IMR-90 (cell line): ENCODE measurements at regions not wholly inside any gene's neighbourhood (a gene's known extent, or its start where the extent isn't known, plus 50 kb on each side); places are given as distances from the start of the nearest gene placed in this dataset.

Source experiments
- ATAC-seq: fragments of 200-7000 bp; cut with Tn5 transposase; 2 replicates; pipeline ENCODE4 v1.9.1; 2020; ENCODE audit warnings: low read depth, mild to moderate bottlenecking, moderate library complexity
- BruUV-seq: library from RNA; stranded (reverse); fragments of 400-500 nt; replicated peaks from 2 replicates; lab custom pipeline; 2021; lab: Mats Ljungman, UMichigan
- CTCF ChIA-PET: fragments of 300-600 bp; formaldehyde crosslinking; extraction: SDS; loops from one replicate; lab custom pipeline; 2021; ENCODE audit warnings: antibody characterized with exemption; lab: Yijun Ruan, JAX
- POLR2A ChIA-PET: fragments of 300-600 bp; sonication (Branson Sonifier 250); formaldehyde crosslinking; loops from one replicate; lab custom pipeline; 2022; ENCODE audit warnings: antibody characterized with exemption; ENCODE audit not compliant: unreplicated experiment; lab: Charles Lee
- DNase-seq: peaks from one replicate; pipeline ENCODE4 v3.0.0; 2013
- H2AFZ ChIP-seq: replicated peaks from 2 replicates; pipeline ENCODE3; 2013; ENCODE audit warnings: low read length, mild to moderate bottlenecking; ENCODE audit not compliant: poor library complexity
- H2AK5ac ChIP-seq: 2 replicates; pipeline ENCODE4 v1.6.1; 2013; ENCODE audit warnings: low read depth, low read length, inconsistent platforms
- H2AK9ac ChIP-seq: replicated peaks from 2 replicates; pipeline ENCODE3; 2013; ENCODE audit warnings: mild to moderate bottlenecking, low read depth, low read length, moderate library complexity; ENCODE audit not compliant: poor library complexity
- H2BK120ac ChIP-seq: 2 replicates; pipeline ENCODE4 v1.6.1; 2013; ENCODE audit warnings: low read depth, low read length, inconsistent platforms
- H2BK15ac ChIP-seq: 3 replicates; pipeline ENCODE4 v1.6.1; 2013; ENCODE audit warnings: low read depth, low read length, inconsistent platforms
- H2BK20ac ChIP-seq: 2 replicates; pipeline ENCODE4 v1.6.1; 2013; ENCODE audit warnings: low read depth, mild to moderate bottlenecking, inconsistent platforms, low read length, moderate library complexity
- H2BK5ac ChIP-seq: 2 replicates; pipeline ENCODE4 v1.6.1; 2013; ENCODE audit warnings: mild to moderate bottlenecking, low read depth, low read length, inconsistent platforms; ENCODE audit not compliant: poor library complexity, severe bottlenecking
- H3K14ac ChIP-seq: replicated peaks from 2 replicates; pipeline ENCODE4 v1.6.1; 2013; ENCODE audit warnings: low read depth, low read length, inconsistent platforms
- H3K18ac ChIP-seq: 2 replicates; pipeline ENCODE4 v1.6.1; 2013; ENCODE audit warnings: low read depth, low read length, control low read depth
- H3K23ac ChIP-seq: 2 replicates; pipeline ENCODE4 v1.6.1; 2013; ENCODE audit warnings: low read depth, low read length, inconsistent platforms
- H3K27ac ChIP-seq: 2 replicates; pipeline ENCODE4 v1.5.1; 2013; ENCODE audit warnings: mild to moderate bottlenecking, control low read depth, low read length; ENCODE audit not compliant: insufficient read depth
- H3K27me3 ChIP-seq: 2 replicates; pipeline ENCODE4 v1.6.1; 2013; ENCODE audit warnings: low read length; ENCODE audit not compliant: control insufficient read depth, insufficient read depth
- H3K36me3 ChIP-seq: 2 replicates; pipeline ENCODE4 v1.6.1; 2013; ENCODE audit warnings: low read length, mixed read lengths; ENCODE audit not compliant: control insufficient read depth, insufficient read depth
- H3K4ac ChIP-seq: 2 replicates; pipeline ENCODE4 v1.6.1; 2013; ENCODE audit warnings: low read depth, low read length, inconsistent platforms
- H3K4me1 ChIP-seq: 2 replicates; pipeline ENCODE4 v1.6.1; 2013; ENCODE audit warnings: low read length, mixed read lengths; ENCODE audit not compliant: control insufficient read depth, insufficient read depth
- H3K4me2 ChIP-seq: 2 replicates; pipeline ENCODE4 v1.6.1; 2013; ENCODE audit warnings: low read depth, mild to moderate bottlenecking, control low read depth, low read length, moderate library complexity
- H3K4me3 ChIP-seq: 2 replicates; pipeline ENCODE4 v1.5.1; 2013; ENCODE audit warnings: low read depth, mild to moderate bottlenecking, control low read depth, low read length, moderate library complexity; ENCODE audit not compliant: insufficient read depth
- H3K56ac ChIP-seq: 2 replicates; pipeline ENCODE4 v1.6.1; 2013; ENCODE audit warnings: low read length, inconsistent platforms; ENCODE audit not compliant: insufficient read depth; ENCODE audit errors: extremely low read depth
- H3K79me1 ChIP-seq, 2 experiments: 2 replicates each; pipeline ENCODE4 v1.6.1; 2013; ENCODE audit warnings: low read length in 2 of 2, inconsistent platforms in 1 of 2, low read depth in 1 of 2
- H3K9ac ChIP-seq: 2 replicates; pipeline ENCODE4 v1.6.1; 2013; ENCODE audit warnings: low read depth, low read length, control low read depth
- H3K9me1 ChIP-seq: 2 replicates; pipeline ENCODE4 v1.6.1; 2013; ENCODE audit warnings: low read length, inconsistent platforms; ENCODE audit not compliant: insufficient read depth
- H3K9me3 ChIP-seq: 2 replicates; pipeline ENCODE4 v1.6.1; 2013; ENCODE audit warnings: low read length; ENCODE audit not compliant: control insufficient read depth, insufficient read depth
- H4K20me1 ChIP-seq: 2 replicates; pipeline ENCODE4 v1.6.1; 2013; ENCODE audit warnings: low read length, inconsistent platforms; ENCODE audit not compliant: insufficient read depth
- H4K5ac ChIP-seq: 2 replicates; pipeline ENCODE4 v1.6.1; 2013; ENCODE audit warnings: mild to moderate bottlenecking, low read depth, low read length, control low read depth
- H4K8ac ChIP-seq, 2 experiments: 2 replicates each; pipeline ENCODE4 v1.6.1; 2013; ENCODE audit warnings: low read depth in 2 of 2, low read length in 2 of 2, control low read depth in 1 of 2, inconsistent platforms in 1 of 2
- H4K91ac ChIP-seq: 2 replicates; pipeline ENCODE4 v1.6.1; 2013; ENCODE audit warnings: low read depth, low read length, inconsistent platforms; ENCODE audit not compliant: insufficient read depth
- CEBPB ChIP-seq: IDR thresholded peaks from 2 replicates; pipeline ENCODE4 v1.6.1; 2012; ENCODE audit warnings: low read depth, low read length, improper control_type of control experiment
- FOS ChIP-seq: fragments of 150-350 bp; IDR thresholded peaks from 2 replicates; pipeline ENCODE4 v1.6.1; 2016; ENCODE audit warnings: low read depth, low read length
- MAZ ChIP-seq: IDR thresholded peaks from 2 replicates; pipeline ENCODE4 v1.6.1; 2012; ENCODE audit warnings: low read depth, mild to moderate bottlenecking, low read length, improper control_type of control experiment, moderate library complexity, borderline replicate concordance
- RCOR1 ChIP-seq: IDR thresholded peaks from 2 replicates; pipeline ENCODE4 v1.6.1; 2012; ENCODE audit warnings: mild to moderate bottlenecking, low read length, improper control_type of control experiment; ENCODE audit not compliant: insufficient replicate concordance
- WGBS, 2 experiments: methylation state at CpG; one replicate each; pipeline versions ENCODE4 v1.1.5 to v1.1.7; 2013; ENCODE audit warnings: missing lambda C conversion rate in 2 of 2; ENCODE audit not compliant: insufficient read length in 1 of 2; ENCODE audit errors: extremely low coverage in 2 of 2; 5-methylcytosine and 5-hydroxymethylcytosine counted together
- dilution Hi-C: fragments of 300-500 bp; cut with HindIII; formaldehyde crosslinking; loops from one replicate; pipeline ENCODE4 v1.14.3; 2018; ENCODE audit warnings: low sequenced_read_pairs; ENCODE audit not compliant: unreplicated experiment
- in situ Hi-C: fragments of 300-500 bp; cut with MboI; formaldehyde crosslinking; loops from 3 replicates; pipeline ENCODE4 v1.14.3; 2019; ENCODE audit warnings: low sequenced_read_pairs, inconsistent platforms, mixed read lengths
- intact Hi-C: fragments of 100-400 bp; cut with micrococcal nuclease; formaldehyde crosslinking; loops from 2 replicates; pipeline ENCODE4 v1.10.0; 2022
- TF ChIP-seq, protein P1 (sequence below): fragments of 150-350 bp; IDR thresholded peaks from 2 replicates; pipeline ENCODE4 v1.6.1; 2016; ENCODE audit warnings: low read depth, mild to moderate bottlenecking, low read length, moderate library complexity, borderline replicate concordance

DNA sequence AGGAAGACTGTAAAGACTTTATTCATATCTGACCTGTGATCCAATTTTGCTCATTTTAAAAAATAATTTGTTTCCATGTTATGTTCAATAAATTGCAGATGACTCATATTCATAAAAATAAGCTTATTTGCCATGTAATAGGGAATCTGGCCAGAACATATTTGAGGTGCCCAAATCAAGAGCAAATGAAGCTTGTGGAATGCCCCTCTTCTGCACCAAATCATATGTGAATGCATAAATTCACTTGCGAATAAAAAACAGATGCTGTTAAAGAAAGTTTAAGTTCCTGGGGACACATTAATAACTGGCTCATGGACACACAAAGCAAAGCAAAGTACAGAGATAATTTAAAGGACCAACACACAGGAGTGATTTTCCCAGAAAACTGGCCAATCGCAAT is 279.0 kb upstream of the CDH2 start:
- dilution Hi-C loops (no loop called here), in situ Hi-C loops (no loop called here), intact Hi-C loops (no loop called here)
- no peak overlapping the region for H3K14ac ChIP-seq
- WGBS, 2 experiments = no CpG with 5 or more reads among the region's 2 CpGs
- no peak overlapping the region for H3K9ac ChIP-seq
- H2BK5ac ChIP-seq = no peak overlapping the region
- no peak for ATAC-seq
- no peak overlapping the region for H2BK120ac ChIP-seq
- no peak overlapping the region for H2BK15ac ChIP-seq
- H3K4me3 ChIP-seq = no peak overlapping the region
- no peak overlapping the region for H4K5ac ChIP-seq
- H3K4me1 ChIP-seq = no peaks in the 10 kb centered on the region
- no peak overlapping the region for H4K91ac ChIP-seq
- ChIA-PET POLR2A (no interaction called here), CTCF (interaction anchor here (1.1 kb wide), 1 partner anchor 9 kb away, joined by 3 read pairs; no protein-coding TSS in a partner anchor)
- no peak overlapping the region for H3K4ac ChIP-seq
- no peaks in the 10 kb centered on the region for H3K36me3 ChIP-seq
- H3K9me1 ChIP-seq = no peaks in the 10 kb centered on the region
- H2BK20ac ChIP-seq = no peak overlapping the region
- no peak overlapping the region for H3K23ac ChIP-seq
- no peak overlapping the region for H3K56ac ChIP-seq
- DNase-seq = no peak
- H3K79me1 ChIP-seq = no peaks in the 10 kb centered on the region
- no peak for TF ChIP-seq FOS
- TF ChIP-seq, protein P1, sequence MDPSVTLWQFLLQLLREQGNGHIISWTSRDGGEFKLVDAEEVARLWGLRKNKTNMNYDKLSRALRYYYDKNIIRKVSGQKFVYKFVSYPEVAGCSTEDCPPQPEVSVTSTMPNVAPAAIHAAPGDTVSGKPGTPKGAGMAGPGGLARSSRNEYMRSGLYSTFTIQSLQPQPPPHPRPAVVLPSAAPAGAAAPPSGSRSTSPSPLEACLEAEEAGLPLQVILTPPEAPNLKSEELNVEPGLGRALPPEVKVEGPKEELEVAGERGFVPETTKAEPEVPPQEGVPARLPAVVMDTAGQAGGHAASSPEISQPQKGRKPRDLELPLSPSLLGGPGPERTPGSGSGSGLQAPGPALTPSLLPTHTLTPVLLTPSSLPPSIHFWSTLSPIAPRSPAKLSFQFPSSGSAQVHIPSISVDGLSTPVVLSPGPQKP = no peak
- TF ChIP-seq CEBPB = no peak
- TF ChIP-seq MAZ = no peak
- no peak for TF ChIP-seq RCOR1
- no peaks in the 10 kb centered on the region for H4K20me1 ChIP-seq
- H4K8ac ChIP-seq = no peak overlapping the region
- BruUV-seq = no TSS peak
- no peak overlapping the region for H3K27ac ChIP-seq
- no peaks in the 10 kb centered on the region for H3K9me3 ChIP-seq
- H2AK9ac ChIP-seq = no peak overlapping the region
- H3K18ac ChIP-seq = no peak overlapping the region
- no peak overlapping the region for H3K4me2 ChIP-seq
- H2AFZ ChIP-seq = no peak overlapping the region
- H3K27me3 ChIP-seq = no peaks in the 10 kb centered on the region
- H2AK5ac ChIP-seq = no peak overlapping the region
